ENCODE measurements at regions not wholly inside any gene's neighbourhood (a gene's known extent, or its start where the extent isn't known, plus 50 kb on each side); places are given as distances from the start of the nearest gene placed in this dataset.

GRCh38 chr11:112580864-112581263 is 320.2 kb upstream of the PLET1 start:
- Histone ChIP-seq H3K9me3 (ENCODE audit: control insufficient read depth, insufficient read depth, low read length) (no peaks in the 10 kb centered on the region), H3K4me2 (ENCODE audit: low read length) (no peak overlapping the region), H3K36me3 (ENCODE audit: control insufficient read depth, low read length) (no peaks in the 10 kb centered on the region), H3K79me2 (ENCODE audit: control insufficient read depth, low read length) (no peaks in the 10 kb centered on the region), H3F3A (ENCODE audit: control insufficient read depth, insufficient read depth) (no peaks in the 10 kb centered on the region), H3K27ac (ENCODE audit: low read depth, low read length) (no peak overlapping the region), H3K27me3 (ENCODE audit: control insufficient read depth, low read length) (peaks cover 29% of the 10 kb centered on the region), H3K9me2 (replicated peaks; ENCODE audit: control insufficient read depth, low read length) (no peaks in the 10 kb centered on the region), H3K4me3 (ENCODE audit: low read length) (no peak overlapping the region), H3K4me1 (ENCODE audit: control insufficient read depth, low read length) (no peaks in the 10 kb centered on the region), H4K20me1 (ENCODE audit: control insufficient read depth, insufficient read depth, low read depth, low read length) (no peaks in the 10 kb centered on the region)
- TF ChIP-seq CTCF (IDR thresholded peaks at IDR 0.05; ENCODE audit: low read depth, low read length, poor library complexity, severe bottlenecking) (no peak), EZH2phosphoT487 (IDR thresholded peaks at IDR 0.05; ENCODE audit: borderline replicate concordance, low read length) (no peak)

DNA sequence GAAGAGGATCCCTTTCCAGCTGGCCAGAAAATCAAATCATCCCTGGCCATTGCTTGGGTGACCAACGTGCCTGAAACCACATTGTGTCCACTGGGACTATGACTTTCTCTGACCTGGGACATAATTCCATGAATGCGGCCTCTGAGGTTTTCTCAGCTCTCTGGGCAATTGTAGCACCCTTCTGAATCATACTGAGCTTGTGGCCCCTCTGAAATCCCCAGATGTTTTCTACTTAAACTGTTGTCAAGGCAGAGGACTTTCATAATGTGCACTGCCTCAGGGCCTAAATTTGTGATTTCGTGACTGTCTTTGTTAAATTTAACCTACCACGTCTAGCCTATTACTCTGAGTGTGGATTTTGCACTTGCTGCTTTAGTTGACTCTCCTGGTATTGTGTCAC is 321.1 kb upstream of the PLET1 start:
- no peaks in the 10 kb centered on the region for H4K20me1 ChIP-seq (ENCODE audit: control insufficient read depth, insufficient read depth, low read depth, low read length)
- TF ChIP-seq EZH2phosphoT487 (IDR thresholded peaks at IDR 0.05; ENCODE audit: borderline replicate concordance, low read length) (no peak), CTCF (IDR thresholded peaks at IDR 0.05; ENCODE audit: low read depth, low read length, poor library complexity, severe bottlenecking) (no peak)
- no peak overlapping the region for H3K4me2 ChIP-seq (ENCODE audit: low read length)
- no peaks in the 10 kb centered on the region for H3K79me2 ChIP-seq (ENCODE audit: control insufficient read depth, low read length)
- H3K4me1 ChIP-seq (ENCODE audit: control insufficient read depth, low read length), result no peaks in the 10 kb centered on the region
- H3K9me2 ChIP-seq (replicated peaks; ENCODE audit: control insufficient read depth, low read length), result no peaks in the 10 kb centered on the region
- no peak overlapping the region for H3K27ac ChIP-seq (ENCODE audit: low read depth, low read length)
- H3K27me3 ChIP-seq (ENCODE audit: control insufficient read depth, low read length), result peaks cover 29% of the 10 kb centered on the region
- no peaks in the 10 kb centered on the region for H3F3A ChIP-seq (ENCODE audit: control insufficient read depth, insufficient read depth)
- H3K36me3 ChIP-seq (ENCODE audit: control insufficient read depth, low read length), result no peaks in the 10 kb centered on the region
- H3K9me3 ChIP-seq (ENCODE audit: control insufficient read depth, insufficient read depth, low read length), result no peaks in the 10 kb centered on the region
- H3K4me3 ChIP-seq (ENCODE audit: low read length), result no peak overlapping the region

DNA sequence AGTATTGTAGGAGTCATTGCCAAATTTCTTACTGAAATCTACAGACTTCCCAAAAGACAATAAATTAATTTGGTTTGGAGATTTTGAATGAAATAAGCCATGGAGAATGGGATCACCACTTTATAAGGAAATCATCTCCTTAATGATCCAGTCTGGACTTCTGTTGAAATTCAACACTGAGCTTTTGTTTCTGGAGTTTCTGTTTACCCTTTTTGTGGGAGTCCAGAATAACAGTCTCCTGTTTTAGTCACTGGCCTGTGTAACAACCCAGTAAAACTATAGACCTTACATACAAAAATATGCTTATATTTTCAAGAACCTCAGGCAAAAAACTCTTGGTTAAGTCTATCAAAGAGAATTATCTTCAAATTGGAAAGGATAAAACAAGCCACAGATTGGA is 321.7 kb upstream of the PLET1 start:
- no peaks in the 10 kb centered on the region for H3F3A ChIP-seq (ENCODE audit: control insufficient read depth, insufficient read depth)
- H3K27ac ChIP-seq (ENCODE audit: low read depth, low read length), result no peak overlapping the region
- H4K20me1 ChIP-seq (ENCODE audit: control insufficient read depth, insufficient read depth, low read depth, low read length), result no peaks in the 10 kb centered on the region
- no peaks in the 10 kb centered on the region for H3K9me2 ChIP-seq (replicated peaks; ENCODE audit: control insufficient read depth, low read length)
- H3K4me2 ChIP-seq (ENCODE audit: low read length), result no peak overlapping the region
- H3K4me3 ChIP-seq (ENCODE audit: low read length), result no peak overlapping the region
- H3K79me2 ChIP-seq (ENCODE audit: control insufficient read depth, low read length), result no peaks in the 10 kb centered on the region
- no peaks in the 10 kb centered on the region for H3K4me1 ChIP-seq (ENCODE audit: control insufficient read depth, low read length)
- H3K27me3 ChIP-seq (ENCODE audit: control insufficient read depth, low read length), result peaks cover 29% of the 10 kb centered on the region
- no peaks in the 10 kb centered on the region for H3K36me3 ChIP-seq (ENCODE audit: control insufficient read depth, low read length)
- TF ChIP-seq CTCF (IDR thresholded peaks at IDR 0.05; ENCODE audit: low read depth, low read length, poor library complexity, severe bottlenecking) (no peak), EZH2phosphoT487 (IDR thresholded peaks at IDR 0.05; ENCODE audit: borderline replicate concordance, low read length) (no peak)
- H3K9me3 ChIP-seq (ENCODE audit: control insufficient read depth, insufficient read depth, low read length), result no peaks in the 10 kb centered on the region

All from DOHH2 (cell line).